ENCODE measurements at regions not wholly inside any gene's neighbourhood (a gene's known extent, or its start where the extent isn't known, plus 50 kb on each side); places are given as distances from the start of the nearest gene placed in this dataset.

- no peak for FAIRE-seq
These were observed 95.9 kb upstream of the ZFHX3 start for GRCh38 chr16:73143576-73144422.

GRCh38 chr16:73143002-73143401, 95.1 kb upstream of the ZFHX3 start:
- Histone ChIP-seq H3K36me3 (ENCODE audit: control insufficient read depth, insufficient read depth, low read length) (no peaks in the 10 kb centered on the region), H3K27me3 (ENCODE audit: control insufficient read depth, insufficient read depth, low read length) (peaks cover 4% of the 10 kb centered on the region), H3K4me3 (ENCODE audit: low read depth, low read length) (no peak overlapping the region)
- TF ChIP-seq, protein P1, sequence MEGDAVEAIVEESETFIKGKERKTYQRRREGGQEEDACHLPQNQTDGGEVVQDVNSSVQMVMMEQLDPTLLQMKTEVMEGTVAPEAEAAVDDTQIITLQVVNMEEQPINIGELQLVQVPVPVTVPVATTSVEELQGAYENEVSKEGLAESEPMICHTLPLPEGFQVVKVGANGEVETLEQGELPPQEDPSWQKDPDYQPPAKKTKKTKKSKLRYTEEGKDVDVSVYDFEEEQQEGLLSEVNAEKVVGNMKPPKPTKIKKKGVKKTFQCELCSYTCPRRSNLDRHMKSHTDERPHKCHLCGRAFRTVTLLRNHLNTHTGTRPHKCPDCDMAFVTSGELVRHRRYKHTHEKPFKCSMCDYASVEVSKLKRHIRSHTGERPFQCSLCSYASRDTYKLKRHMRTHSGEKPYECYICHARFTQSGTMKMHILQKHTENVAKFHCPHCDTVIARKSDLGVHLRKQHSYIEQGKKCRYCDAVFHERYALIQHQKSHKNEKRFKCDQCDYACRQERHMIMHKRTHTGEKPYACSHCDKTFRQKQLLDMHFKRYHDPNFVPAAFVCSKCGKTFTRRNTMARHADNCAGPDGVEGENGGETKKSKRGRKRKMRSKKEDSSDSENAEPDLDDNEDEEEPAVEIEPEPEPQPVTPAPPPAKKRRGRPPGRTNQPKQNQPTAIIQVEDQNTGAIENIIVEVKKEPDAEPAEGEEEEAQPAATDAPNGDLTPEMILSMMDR (IDR thresholded peaks at IDR 0.05; ENCODE audit: insufficient read depth, low read length, severe bottlenecking) = no peak
- DNase-seq (ENCODE audit: low read depth) = no peak
- FAIRE-seq = no peak

More at GRCh38 chr16:73143576-73144422, 95.9 kb upstream of the ZFHX3 start:
- peaks cover 4% of the 10 kb centered on the region for H3K27me3 ChIP-seq (ENCODE audit: control insufficient read depth, insufficient read depth, low read length)
- no peak overlapping the region for H3K4me3 ChIP-seq (ENCODE audit: low read depth, low read length)
- no peak for DNase-seq (ENCODE audit: low read depth)
- no peaks in the 10 kb centered on the region for H3K36me3 ChIP-seq (ENCODE audit: control insufficient read depth, insufficient read depth, low read length)
- TF ChIP-seq, protein P1 (IDR thresholded peaks at IDR 0.05; ENCODE audit: insufficient read depth, low read length, severe bottlenecking) = no peak

- TF ChIP-seq, protein P1 (IDR thresholded peaks at IDR 0.05; ENCODE audit: insufficient read depth, low read length, severe bottlenecking) = no peak
- no peaks in the 10 kb centered on the region for H3K36me3 ChIP-seq (ENCODE audit: control insufficient read depth, insufficient read depth, low read length)
- DNase-seq (ENCODE audit: low read depth) = no peak
- FAIRE-seq = no peak
- no peak overlapping the region for H3K4me3 ChIP-seq (ENCODE audit: low read depth, low read length)
- peaks cover 4% of the 10 kb centered on the region for H3K27me3 ChIP-seq (ENCODE audit: control insufficient read depth, insufficient read depth, low read length)
These were observed 94.3 kb upstream of the ZFHX3 start for GRCh38 chr16:73142053-73142854.

DNA sequence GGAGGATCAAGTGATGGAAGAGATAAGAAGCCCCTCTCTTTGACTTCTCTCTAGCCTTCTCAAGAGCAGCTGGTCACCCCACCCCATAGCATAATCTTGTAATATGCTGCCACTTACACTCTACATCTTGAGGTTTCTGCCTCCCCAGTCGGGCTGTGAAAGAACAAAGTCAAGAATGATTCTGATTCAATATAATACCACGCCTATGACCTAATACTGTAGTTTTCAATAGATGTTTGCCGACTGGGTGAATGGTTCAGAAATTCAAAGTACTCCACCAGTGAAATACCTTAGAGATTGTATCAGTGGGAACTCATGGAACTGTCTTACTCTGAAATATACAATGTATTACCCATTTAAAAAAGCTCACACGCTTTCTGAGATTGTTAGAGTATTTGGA, 93.0 kb upstream of the ZFHX3 start:
- H3K4me3 ChIP-seq (ENCODE audit: low read depth, low read length) = no peak overlapping the region
- peaks cover 4% of the 10 kb centered on the region for H3K27me3 ChIP-seq (ENCODE audit: control insufficient read depth, insufficient read depth, low read length)
- DNase-seq (ENCODE audit: low read depth) = peak; percentile 6
- no peaks in the 10 kb centered on the region for H3K36me3 ChIP-seq (ENCODE audit: control insufficient read depth, insufficient read depth, low read length)
- TF ChIP-seq, protein P1 (IDR thresholded peaks at IDR 0.05; ENCODE audit: insufficient read depth, low read length, severe bottlenecking) = no peak
- FAIRE-seq = no peak

- H3K27me3 ChIP-seq (ENCODE audit: control insufficient read depth, insufficient read depth, low read length) = no peaks in the 10 kb centered on the region
- no peaks in the 10 kb centered on the region for H3K36me3 ChIP-seq (ENCODE audit: control insufficient read depth, insufficient read depth, low read length)
- TF ChIP-seq, protein P1 (IDR thresholded peaks at IDR 0.05; ENCODE audit: insufficient read depth, low read length, severe bottlenecking) = no peak
- peak; percentile 21 for DNase-seq (ENCODE audit: low read depth)
- H3K4me3 ChIP-seq (ENCODE audit: low read depth, low read length) = no peak overlapping the region
- peak; percentile 52 for FAIRE-seq
These were observed 83.4 kb upstream of the ZFHX3 start for GRCh38 chr16:73131156-73131862.
